HUDEP-2 (cell line): ENCODE measurements at regions not wholly inside any gene's neighbourhood (a gene's known extent, or its start where the extent isn't known, plus 50 kb on each side); places are given as distances from the start of the nearest gene placed in this dataset.

Source experiments
- DNase-seq, 76 experiments: peaks; one replicate each; lab custom pipeline; 2025; ENCODE audit not compliant: unreplicated experiment in 76 of 76; lab: John Stamatoyannopoulos, UW

DNA sequence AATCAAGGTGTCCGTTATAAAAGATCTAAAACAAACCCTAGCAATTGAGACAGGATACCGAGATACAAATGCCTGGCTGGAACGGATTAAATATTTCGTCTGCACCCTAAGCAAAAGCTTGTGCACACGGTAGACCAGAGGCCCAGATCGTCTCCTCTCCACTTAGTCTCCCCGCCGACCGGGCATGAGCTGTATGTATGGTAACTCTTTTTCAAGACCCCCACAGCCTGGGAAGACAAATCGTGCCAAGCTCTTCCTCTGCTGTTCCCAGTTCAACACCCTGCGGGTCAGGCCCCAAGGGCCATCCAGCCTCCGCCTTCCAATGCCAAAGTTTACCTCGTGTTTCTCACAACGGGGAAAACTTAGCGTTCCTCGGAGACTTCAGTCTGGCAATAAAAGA, 285.7 kb upstream of the GALNT17 start:
- no peak for DNase-seq

DNA sequence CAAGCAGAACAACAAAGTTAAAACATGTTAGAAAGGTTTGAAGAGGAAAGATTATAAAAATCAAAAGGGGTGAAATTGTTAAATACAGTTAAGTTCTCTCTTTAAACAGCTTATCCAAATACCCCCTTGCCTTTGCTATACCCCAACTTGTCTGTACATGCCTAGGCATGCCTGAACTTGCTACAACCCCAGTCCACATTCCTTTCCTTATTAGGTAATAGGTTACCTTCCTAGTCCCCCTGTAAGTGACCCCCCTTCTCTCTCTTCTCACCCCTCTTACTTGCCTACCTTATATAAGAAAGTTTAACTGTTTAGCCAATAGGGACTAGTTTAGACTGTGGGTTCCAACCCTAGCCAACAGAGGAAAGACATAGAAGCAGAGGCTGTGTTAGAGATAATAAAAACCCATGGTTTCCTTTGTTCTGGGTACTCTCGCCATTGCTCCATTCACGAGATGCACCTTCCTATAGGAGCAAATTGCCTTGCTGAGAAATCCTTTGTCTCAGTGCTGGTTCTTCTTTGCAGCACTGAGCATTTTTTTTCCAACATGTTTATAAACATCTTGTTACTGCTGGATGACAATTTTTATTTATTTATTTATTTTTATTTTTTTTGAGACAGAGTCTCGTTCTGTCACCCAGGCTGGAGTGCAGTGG, 282.2 kb upstream of the GALNT17 start:
- DNase-seq = no peak

DNA sequence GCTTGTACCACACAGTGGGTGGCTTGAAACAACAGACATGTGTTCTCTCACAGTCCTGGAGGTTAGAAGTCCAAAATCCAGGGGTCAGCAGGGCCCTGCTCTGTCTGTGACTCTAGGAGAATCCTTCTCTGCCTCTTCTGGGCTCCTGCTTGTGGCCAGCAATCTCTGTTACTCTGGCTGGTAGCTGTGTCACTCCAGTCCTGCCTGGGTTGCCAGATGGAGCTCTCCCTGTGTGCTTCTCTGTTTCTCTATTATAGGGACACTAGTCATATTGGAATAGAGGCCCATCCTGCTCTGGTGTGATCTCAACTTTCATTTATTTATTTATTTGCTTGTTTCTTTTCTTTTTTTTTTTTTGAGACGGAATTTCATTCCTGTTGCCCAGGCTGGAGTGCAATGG, 276.6 kb upstream of the GALNT17 start:
- no peak for DNase-seq

DNA sequence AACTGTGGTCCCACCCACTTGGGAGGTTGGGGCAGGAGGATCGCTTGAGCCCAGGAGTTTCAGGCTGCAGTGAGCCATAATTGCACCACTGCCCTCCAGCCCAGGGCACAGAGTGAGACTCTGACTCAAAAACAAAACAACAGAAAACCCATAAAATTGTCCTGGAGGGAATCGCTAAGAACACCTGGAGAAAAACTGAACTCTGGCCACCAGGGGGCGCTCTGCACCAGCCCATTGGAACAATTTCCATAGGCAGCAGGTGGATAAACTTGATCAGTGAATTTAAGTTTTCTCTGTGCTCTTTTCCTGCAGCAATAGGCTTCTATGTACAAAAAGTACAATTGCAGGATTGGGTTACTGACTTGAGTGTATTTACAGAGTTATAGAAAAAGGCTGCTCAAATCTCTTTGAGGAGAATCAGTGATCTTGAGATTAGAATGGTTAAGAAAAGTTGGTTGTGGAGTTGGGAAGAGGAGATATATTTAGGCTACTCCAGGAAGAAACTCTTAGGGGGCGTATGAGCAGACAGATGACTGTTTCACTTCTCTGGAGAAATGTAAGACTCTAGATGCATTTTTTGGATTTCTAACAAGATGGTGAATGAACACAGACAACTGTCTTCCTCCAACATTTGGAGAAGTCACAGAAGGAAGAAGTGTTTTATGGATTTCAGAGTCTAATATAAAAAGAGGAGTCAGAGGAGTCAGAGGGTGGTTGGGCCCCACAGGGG, 274.9 kb upstream of the GALNT17 start:
- DNase-seq = peak in 49 of 76 experiments; percentile 0 to 54 (median 21)

DNA sequence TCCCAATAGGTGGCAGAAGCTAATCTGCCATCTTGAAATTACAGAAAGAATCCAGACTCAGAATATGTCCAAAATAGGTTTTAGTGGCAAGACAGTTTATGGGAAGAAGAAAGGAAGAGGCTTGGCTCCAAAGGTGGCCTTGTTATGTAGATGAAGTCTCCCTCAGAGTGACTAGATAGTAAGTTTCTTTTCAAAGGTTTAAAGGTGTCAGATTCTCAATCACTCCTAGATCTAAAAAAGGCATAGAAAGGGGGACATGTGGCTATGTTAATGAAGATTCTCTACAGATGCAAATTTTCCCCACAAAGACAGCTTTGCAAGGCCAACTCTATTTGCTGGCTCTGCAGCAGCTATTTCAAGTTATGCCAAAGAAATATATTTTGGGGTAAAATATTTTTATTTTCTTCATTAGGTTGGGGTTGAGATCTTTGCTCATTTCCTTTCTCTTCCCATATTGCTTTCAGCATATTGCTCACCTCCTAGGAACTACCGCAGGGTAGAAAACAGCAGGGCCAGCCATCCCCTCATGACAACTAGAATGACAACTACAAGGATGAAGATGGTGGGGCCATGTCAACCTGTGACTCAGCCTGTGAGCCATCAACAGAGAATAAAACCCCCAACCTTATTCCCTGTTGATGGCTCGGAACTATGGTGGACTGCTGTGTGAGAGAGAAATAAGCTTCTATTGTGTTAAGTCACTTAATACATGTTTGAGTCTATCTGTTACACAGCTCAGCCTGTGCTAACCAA, 274.0 kb upstream of the GALNT17 start:
- no peak for DNase-seq

DNA sequence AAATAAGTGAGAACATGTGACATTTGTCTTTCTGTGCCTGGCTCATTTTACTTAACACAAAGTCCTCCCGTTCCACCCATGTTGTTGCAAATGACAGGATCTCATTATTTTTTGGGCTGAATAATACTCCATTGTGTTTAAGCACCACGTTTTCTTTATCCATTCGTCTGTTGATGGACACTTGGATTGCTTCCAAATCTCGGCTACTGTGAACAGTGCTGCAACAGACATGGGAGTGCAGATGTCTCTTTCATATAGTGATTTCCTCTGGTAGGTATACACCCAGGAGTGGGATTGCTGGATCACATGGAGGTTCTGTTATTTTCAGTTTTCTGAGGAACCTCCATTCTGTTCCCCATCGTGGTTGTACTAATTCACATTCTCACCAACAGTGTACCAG, 264.4 kb upstream of the GALNT17 start:
- DNase-seq = no peak

DNA sequence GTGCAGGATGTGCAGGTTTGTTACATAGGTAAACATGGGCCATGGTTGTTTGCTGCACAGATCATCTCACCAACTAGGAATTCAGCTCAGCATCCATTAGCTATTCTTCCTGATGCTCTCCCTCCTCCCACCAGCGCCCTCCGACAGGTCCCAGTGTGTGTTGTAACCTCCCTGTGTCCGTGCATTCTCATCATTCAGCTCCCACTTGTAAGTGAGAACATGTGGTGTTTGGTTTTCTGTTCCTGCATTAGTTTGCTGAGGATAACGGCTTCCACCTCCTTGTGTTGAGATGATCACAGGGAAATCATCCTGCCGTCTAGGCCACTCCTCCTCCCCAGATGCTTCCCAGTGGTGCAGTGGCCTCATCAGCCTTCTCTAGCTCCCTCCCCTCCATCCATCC, 261.6 kb upstream of the GALNT17 start:
- DNase-seq = no peak

DNA sequence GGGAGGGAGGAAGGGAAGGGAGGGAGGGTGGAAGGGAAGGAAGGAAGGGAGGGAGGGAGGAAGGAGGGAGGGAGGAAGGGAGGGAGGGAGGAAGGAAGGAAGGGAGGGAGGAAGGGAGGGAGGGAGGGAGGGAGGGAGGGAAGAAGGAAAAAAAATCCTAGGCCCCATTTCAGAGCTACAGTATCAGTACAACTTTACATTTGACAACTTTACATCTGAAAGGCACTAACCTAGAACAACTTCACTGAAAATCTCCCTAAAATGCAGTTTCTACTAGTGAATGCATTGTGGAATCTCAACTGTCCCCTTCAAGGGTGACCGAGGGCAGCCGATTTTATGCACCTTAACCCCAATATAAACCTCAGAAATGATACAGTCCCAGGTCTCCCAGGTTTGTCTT, 259.8 kb upstream of the GALNT17 start:
- DNase-seq = no peak

DNA sequence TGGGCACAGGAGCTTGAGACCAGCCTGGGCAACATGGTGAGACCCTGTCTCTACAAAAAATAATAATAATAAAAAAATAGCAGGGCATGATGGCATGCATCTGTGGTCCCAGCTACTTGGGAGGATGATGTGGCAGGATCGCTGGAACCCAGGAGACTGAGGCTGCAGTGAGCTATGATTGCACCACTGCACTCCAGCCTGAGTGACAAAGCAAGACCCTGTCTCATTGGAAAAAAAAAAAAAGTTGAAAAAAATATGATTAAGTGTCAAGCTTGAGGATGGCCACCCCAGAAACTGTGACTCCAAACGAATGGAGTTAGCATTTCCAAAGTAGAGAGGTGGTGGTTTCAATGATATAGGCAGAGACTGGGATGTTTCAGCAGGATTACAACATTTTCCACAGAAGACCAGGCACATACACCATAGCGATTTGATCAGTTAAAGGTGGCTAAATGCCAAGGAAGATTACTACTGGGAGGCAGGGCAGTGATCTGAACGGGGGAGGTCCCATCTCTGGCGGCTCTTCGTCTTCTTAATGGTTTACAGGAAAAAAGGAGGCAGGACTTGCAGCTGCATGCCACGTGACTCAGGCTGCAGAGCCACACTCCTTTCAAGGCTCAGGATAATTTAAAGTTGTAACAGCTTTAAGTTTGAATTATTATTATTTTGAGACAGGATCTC, 250.6 kb upstream of the GALNT17 start:
- DNase-seq = no peak

DNA sequence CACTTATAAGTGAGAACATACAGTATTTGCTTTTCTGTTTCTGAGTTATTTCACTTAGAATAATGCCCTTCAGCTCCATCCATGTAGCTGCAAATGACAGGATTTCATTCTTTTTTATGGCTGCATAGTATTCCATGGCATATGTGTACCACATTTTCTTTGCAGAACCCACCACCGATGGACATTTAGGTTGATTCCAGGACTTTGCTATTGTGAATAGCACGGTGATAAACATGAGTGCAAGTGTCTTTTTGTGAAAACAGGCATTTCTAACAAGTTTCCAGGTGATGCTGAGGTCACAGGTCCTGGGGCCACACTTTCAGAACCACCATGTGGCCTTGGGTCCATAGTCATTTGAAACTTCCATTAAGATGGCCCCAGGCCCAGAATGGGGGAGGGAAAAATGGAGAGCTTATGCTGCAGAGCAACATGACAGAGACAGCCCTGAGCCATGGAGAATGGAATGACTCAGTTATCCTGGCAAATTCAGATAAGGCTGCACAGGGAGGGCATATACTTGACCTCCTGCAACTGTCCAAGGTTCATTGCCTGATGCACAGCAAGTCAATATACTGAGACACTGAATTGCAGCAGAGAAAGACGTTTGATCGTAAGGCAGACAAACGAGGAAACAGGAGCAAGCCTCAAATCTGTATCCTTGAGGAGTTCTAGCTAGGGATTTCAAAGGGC, 248.0 kb upstream of the GALNT17 start:
- no peak for DNase-seq

DNA sequence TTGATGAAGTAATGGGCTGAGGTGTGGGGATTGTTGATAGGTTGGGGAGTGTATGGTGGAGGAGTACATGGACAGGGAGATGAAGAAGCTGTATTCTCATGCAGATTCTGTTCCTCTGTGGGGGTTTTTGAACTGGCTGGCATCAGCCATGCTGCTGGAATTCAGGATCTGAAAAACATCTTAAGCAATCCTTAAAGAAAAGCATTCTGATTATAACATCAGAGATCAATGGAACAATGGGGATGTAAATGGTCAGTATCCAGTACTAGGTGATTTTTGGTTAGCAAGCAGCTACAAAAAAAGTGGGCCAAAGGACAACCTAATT, 247.5 kb upstream of the GALNT17 start:
- DNase-seq = no peak

DNA sequence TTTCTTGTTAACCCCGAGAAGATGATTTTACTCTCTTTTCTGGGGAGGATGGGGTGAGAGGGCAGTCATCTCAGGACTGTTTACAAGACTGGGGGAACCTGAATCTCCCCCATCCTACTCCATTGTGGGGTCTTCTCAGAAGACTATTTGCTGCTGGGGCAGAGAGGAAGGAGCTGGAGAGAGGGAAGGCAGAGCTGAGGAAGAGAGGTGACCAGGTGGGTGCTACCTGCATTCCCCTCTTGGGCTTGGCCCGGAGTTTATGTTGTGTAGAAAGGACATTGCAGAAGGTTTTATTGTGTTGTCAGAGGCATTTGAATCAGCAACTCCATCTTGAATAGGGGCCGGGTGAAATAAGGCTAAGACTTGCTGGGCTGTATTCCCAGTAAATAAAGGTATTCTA, 247.1 kb upstream of the GALNT17 start:
- DNase-seq = no peak

DNA sequence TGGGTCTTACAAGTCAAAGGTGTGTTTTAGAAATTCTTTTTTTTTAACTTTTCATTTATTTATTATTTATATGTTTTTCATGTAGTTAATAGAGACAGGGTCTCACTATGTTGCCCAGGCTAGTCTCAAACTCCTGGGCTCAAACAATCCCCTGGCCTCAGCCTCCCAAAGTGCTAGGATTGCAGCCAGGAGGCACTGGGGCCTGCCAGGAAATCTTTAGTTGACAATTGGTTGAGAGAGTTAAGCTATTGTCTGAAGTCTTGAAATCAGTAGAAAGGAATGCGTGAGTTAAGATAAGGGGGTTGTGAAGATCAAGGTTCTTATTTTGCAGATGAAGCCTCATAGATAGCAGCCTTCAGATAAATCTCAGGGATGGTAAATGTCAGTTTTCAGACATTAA, 245.4 kb upstream of the GALNT17 start:
- no peak for DNase-seq

DNA sequence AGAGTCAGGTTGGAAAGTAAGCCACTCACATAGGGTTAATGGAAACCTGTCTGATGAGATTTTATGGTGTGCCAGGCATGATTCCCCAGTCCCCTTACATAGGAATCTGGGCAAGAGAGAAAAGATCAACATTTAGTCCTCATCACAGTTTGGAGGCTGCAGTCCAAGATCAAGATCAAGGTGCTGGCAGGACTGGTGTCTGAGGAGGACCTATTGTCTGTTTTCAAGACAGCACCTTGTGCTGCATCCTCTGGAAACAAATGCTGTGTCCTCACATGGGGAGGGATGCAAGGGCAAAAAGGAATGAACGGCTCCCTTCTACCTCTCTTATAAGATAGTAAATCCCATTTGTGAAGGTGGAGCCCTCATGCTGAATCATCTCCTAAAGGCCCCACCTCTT, 244.8 kb upstream of the GALNT17 start:
- DNase-seq = no peak

DNA sequence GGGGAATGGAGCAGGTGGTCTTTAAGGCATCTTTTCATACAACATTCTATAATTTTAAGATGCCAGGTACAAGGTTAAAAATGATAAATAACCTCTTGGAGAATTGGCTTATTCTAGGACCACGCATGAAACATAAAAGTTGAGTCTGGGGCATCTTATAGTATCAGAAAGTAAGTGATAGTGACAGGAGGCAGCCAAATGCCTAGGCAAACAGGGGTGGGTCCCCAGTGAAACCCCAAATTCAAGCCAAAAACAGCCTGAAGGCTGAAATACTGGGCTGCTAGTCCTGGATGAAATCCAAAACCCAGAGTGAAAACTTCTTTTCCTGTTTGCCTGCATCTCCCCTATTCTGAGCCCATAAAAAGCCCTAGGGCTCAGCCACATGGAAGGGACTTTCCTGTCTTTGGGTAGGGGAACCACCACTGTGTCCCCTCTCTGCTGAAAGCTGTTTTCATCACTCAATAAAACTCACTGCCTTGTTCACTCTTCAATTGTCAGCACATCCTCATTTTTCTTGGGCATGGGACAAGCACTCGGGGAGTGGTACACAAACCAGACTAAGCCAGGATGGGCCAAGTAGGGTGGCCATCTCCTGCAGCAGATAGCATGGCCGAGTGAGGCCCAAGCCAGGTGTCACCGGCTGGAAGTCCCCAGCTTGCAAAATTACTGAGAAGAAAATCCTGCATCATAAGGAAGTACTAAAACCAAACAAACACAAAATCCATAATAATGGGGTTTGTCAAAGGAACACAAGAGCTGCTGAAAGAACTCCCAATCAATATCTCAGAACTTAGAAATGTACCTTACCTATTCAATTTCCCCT, 241.6 kb upstream of the GALNT17 start:
- no peak for DNase-seq

DNA sequence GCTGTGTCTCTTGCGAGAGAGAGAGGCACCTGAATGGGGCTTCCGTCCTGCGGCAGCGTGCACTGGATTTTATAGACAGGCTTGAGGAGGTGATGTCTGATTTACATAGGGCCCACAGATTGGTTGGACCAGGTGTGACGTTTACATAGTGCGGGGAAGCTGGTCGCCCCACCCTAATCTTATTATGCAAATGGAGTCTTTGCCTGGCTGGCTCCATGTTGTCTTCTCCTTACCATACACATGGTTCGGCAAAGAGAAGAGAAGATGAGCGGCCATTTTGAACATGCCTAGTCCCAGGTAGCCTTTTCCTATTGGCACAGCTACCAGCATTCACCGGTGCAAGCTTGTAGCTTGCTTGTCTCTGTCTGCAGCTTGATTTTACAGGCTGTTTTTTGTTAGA, 238.5 kb upstream of the GALNT17 start:
- DNase-seq = no peak

DNA sequence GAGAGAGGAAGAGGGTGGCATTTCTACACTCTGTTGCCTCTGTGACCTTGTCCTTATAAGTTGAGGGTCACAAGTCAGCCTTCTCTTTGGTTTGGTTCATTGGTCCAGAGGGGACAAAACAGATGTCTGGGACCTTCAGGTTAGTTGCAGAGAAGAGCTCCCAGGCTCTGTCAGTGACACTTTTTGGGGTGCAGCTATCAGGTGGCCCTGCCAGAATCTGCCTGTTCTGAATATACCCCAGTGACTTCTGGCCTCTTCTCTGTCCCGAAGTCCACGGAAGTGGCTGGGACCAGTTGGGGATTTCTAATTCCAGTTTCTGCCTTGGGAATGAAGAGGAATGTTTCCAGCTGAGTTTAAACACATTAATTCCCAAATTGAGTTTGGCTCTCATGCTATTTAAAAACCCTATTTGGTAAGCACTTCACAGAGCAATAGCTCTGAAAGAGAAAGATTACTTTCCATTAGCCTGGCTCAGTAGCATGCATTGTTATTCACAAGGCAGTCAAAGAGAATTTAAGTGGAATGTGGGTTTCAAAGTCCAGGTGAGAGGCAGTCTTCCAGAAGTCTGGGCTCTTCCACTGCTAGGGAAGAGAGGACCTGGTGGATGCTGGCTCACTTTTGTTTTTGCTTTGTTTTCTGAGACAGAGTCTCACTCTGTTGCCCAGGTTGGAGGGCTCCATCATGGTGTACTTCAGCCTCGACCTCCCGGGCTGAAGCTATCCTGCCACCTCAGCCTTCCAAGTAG, 237.8 kb upstream of the GALNT17 start:
- no peak for DNase-seq

DNA sequence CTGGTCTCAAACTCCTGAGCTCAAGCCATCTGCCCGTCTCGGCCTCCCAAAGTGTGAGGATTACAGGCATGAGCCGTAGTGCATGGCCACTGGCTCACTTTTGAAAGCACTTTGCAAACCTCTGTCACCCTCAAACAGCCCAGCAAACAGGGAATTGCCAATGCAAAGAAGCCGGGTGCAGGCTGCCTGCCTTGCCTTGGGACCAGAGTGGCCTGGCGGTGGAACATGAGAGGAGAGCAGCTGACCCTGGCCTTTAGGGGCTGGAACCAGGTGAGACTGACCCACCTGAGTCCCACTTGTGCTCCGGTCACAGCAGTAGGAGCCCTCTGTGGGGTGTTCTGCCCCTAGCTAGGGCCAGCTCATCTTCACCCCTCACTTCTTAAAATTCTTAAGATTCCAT, 237.1 kb upstream of the GALNT17 start:
- DNase-seq = no peak
